HEK293T (cell line): ENCODE measurements at regions not wholly inside any gene's neighbourhood (a gene's known extent, or its start where the extent isn't known, plus 50 kb on each side); places are given as distances from the start of the nearest gene placed in this dataset.

Source experiments
- CTCF ChIA-PET: fragments of 350-600 bp; formaldehyde crosslinking; extraction: SDS; loops from one replicate; lab custom pipeline; 2021; ENCODE audit warnings: antibody characterized with exemption, inconsistent platforms; lab: Yijun Ruan, JAX
- POLR2A ChIA-PET: fragments of 350-600 bp; formaldehyde crosslinking; extraction: SDS; loops from one replicate; lab custom pipeline; 2020; ENCODE audit warnings: antibody characterized with exemption, inconsistent platforms; lab: Yijun Ruan, JAX
- DNase-seq: peaks from one replicate; pipeline ENCODE4 v3.0.0; 2012; ENCODE audit warnings: mixed read lengths; ENCODE audit errors: extremely low spot score
- ARNT ChIP-seq: fragments of 450-650 bp; IDR thresholded peaks from 2 replicates; pipeline ENCODE4 v1.6.1; 2017; ENCODE audit warnings: mild to moderate bottlenecking
- BHLHE40 ChIP-seq: fragments of 450-650 bp; IDR thresholded peaks from 2 replicates; pipeline ENCODE4 v1.6.1; 2016; ENCODE audit warnings: mild to moderate bottlenecking, moderate library complexity, borderline replicate concordance
- CTBP1 ChIP-seq: fragments of 450-650 bp; IDR thresholded peaks from 2 replicates; pipeline ENCODE4 v1.6.1; 2016; ENCODE audit warnings: borderline replicate concordance
- ELF4 ChIP-seq: fragments of 450-650 bp; IDR thresholded peaks from 2 replicates; pipeline ENCODE4 v1.6.1; 2017; ENCODE audit warnings: antibody characterized with exemption
- FOXA1 ChIP-seq: fragments of 450-650 bp; IDR thresholded peaks from 2 replicates; pipeline ENCODE4 v1.6.1; 2016; ENCODE audit warnings: mild to moderate bottlenecking
- FOXK2 ChIP-seq: fragments of 450-650 bp; IDR thresholded peaks from 2 replicates; pipeline ENCODE4 v1.6.1; 2016; ENCODE audit warnings: mild to moderate bottlenecking
- FOXM1 ChIP-seq: fragments of 450-650 bp; IDR thresholded peaks from 2 replicates; pipeline ENCODE4 v1.6.1; 2017; ENCODE audit warnings: mild to moderate bottlenecking, borderline replicate concordance
- HDGF ChIP-seq: fragments of 450-650 bp; IDR thresholded peaks from 2 replicates; pipeline ENCODE4 v1.6.1; 2017; ENCODE audit warnings: antibody characterized with exemption, borderline replicate concordance
- L3MBTL2 ChIP-seq: fragments of 450-650 bp; conservative IDR thresholded peaks from 2 replicates; pipeline ENCODE4 v1.6.1; 2016; ENCODE audit warnings: mild to moderate bottlenecking
- LEF1 ChIP-seq: fragments of 450-650 bp; IDR thresholded peaks from 2 replicates; pipeline ENCODE4 v1.6.1; 2017; ENCODE audit warnings: mild to moderate bottlenecking, borderline replicate concordance
- NFRKB ChIP-seq: fragments of 450-650 bp; IDR thresholded peaks from 2 replicates; pipeline ENCODE4 v1.6.1; 2016; ENCODE audit warnings: mild to moderate bottlenecking, moderate library complexity
- PKNOX1 ChIP-seq: fragments of 450-650 bp; IDR thresholded peaks from 2 replicates; pipeline ENCODE4 v1.6.1; 2016
- SP1 ChIP-seq: fragments of 450-650 bp; IDR thresholded peaks from 2 replicates; pipeline ENCODE4 v1.6.1; 2017
- SUZ12 ChIP-seq: fragments of 450-650 bp; IDR thresholded peaks from 2 replicates; pipeline ENCODE4 v1.6.1; 2016; ENCODE audit warnings: mild to moderate bottlenecking
- TARDBP ChIP-seq: fragments of 450-650 bp; IDR thresholded peaks from 2 replicates; pipeline ENCODE4 v1.6.1; 2016
- ZNF384 ChIP-seq: fragments of 450-650 bp; IDR thresholded peaks from 2 replicates; pipeline ENCODE4 v1.6.1; 2016

DNA sequence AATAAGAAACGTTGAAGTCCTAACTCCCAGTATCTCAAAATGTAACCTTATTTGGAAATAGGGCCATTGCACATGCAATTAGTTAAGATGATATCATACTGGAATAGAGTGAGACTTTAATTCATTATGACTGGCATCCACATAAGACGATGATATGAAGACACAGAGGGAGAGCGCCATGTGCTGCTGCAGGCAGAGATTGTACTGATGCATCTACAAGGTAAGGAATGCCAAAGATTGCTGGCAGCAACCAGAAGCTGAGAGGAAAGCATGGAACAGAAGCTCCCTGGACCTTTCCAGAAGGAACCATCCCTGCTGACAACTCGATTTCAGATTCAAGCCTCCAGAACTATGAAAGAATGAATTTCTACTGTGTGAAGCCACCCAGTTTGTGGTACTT is 697.0 kb upstream of the INTU start:
- ChIA-PET POLR2A (no interaction called here), CTCF (no interaction called here)
- no peak for DNase-seq
- TF ChIP-seq HDGF (no peak), NFRKB (no peak), SUZ12 (no peak)

GRCh38 chr4:126937342-126937741 is 695.4 kb upstream of the INTU start:
- no peak for TF ChIP-seq SP1
- TF ChIP-seq PKNOX1: no peak
- TF ChIP-seq ARNT: no peak
- TF ChIP-seq NFRKB: no peak
- TF ChIP-seq ZNF384: no peak
- no peak for TF ChIP-seq ELF4
- no peak for TF ChIP-seq FOXA1
- no peak for TF ChIP-seq TARDBP
- TF ChIP-seq CTBP1: no peak
- no peak for TF ChIP-seq LEF1
- no peak for TF ChIP-seq L3MBTL2
- no peak for TF ChIP-seq FOXM1
- TF ChIP-seq FOXK2: no peak
- TF ChIP-seq HDGF: no peak
- TF ChIP-seq SUZ12: no peak
- no peak for TF ChIP-seq BHLHE40
- no peak for DNase-seq
- ChIA-PET POLR2A (no interaction called here), CTCF (no interaction called here)

- no peak for DNase-seq
- POLR2A ChIA-PET: no interaction called here
- CTCF ChIA-PET: no interaction called here
- no peak for TF ChIP-seq FOXM1
- no peak for TF ChIP-seq SP1
- TF ChIP-seq LEF1: no peak
- no peak for TF ChIP-seq FOXK2
- no peak for TF ChIP-seq CTBP1
- no peak for TF ChIP-seq HDGF
- no peak for TF ChIP-seq NFRKB
- no peak for TF ChIP-seq ARNT
- TF ChIP-seq L3MBTL2: no peak
- no peak for TF ChIP-seq ELF4
- TF ChIP-seq FOXA1: no peak
- TF ChIP-seq ZNF384: no peak
- TF ChIP-seq PKNOX1: no peak
- TF ChIP-seq TARDBP: no peak
- no peak for TF ChIP-seq BHLHE40
- no peak for TF ChIP-seq SUZ12
Observed at GRCh38 chr4:126937846-126938422, 694.8 kb upstream of the INTU start.

DNA sequence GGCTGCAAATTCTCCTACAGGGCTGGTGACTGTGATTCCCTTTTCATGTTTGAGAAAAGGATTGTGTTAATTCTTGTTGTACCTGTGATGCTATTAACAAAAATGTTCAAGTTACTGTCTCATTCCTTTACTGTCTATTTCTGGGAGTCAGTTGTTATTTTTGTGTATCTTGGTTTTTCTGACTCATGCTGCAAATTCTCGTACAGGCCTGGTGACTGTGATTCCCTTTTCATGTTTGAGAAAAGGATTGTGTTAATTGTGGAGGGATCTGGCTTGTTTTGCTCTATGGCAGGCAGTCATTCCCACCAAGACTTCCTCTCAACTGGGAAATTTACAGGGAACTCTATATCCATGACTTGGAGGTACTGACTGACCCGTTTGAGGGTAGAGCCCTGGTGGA is 693.4 kb upstream of the INTU start:
- ChIA-PET CTCF (no interaction called here), POLR2A (no interaction called here)
- DNase-seq: no peak
- TF ChIP-seq ELF4 (no peak), NFRKB (no peak), ARNT (no peak), TARDBP (no peak), FOXK2 (no peak), LEF1 (no peak), L3MBTL2 (no peak)

GRCh38 chr4:126947536-126947935 is 685.2 kb upstream of the INTU start:
- ChIA-PET CTCF (no interaction called here), POLR2A (no interaction called here)

DNA sequence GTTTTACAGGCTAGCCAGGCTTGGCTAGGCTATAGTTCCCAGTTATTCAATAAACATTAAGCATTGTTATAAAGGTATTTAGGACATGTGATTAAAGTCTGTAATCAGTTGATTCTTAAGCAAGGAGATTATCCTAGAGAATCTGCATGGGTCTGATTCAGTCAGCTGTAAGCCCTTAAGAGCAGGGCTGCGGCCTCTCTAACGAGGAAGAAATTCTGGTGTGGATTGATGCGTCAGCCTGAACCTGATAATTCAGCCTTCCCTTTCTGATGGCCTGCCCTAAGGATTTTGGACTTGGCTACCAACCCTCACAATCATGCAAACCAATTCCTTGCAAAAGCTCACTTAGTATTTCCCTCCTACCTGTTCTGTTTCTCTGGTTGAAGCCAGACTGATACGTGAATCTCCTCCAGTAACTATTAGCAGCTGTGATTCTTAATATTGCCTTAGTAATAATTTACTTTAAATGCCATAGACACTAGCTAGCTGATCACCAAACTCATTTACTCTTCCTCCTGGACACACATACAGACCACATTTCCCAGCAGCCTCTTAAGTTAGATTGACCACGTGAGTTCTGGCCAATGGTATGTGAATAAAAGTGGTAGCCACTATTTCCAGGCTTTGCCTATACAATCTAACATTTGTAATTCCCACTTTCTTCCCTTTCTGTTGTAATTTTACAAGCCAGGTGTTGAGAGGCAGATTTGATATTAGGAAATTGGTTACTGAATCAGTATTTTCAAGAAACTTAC is 678.0 kb upstream of the INTU start:
- ChIA-PET CTCF (no interaction called here), POLR2A (no interaction called here)
- no peak for DNase-seq
- TF ChIP-seq NFRKB (no peak), HDGF (no peak), LEF1 (no peak)

More at GRCh38 chr4:126947536-126947935, 685.2 kb upstream of the INTU start:
- DNase-seq: no peak
- TF ChIP-seq BHLHE40: no peak
- no peak for TF ChIP-seq FOXA1
- TF ChIP-seq ELF4: no peak
- TF ChIP-seq SP1: no peak
- TF ChIP-seq NFRKB: no peak
- TF ChIP-seq ARNT: no peak
- TF ChIP-seq HDGF: no peak
- TF ChIP-seq TARDBP: no peak
- TF ChIP-seq L3MBTL2: no peak
- no peak for TF ChIP-seq ZNF384
- TF ChIP-seq CTBP1: no peak
